Mucosa of descending colon (tissue), 3 donors: ENCODE measurements at regions not wholly inside any gene's neighbourhood (a gene's known extent, or its start where the extent isn't known, plus 50 kb on each side); places are given as distances from the start of the nearest gene placed in this dataset.
"Not testable (repeated sequence)": the region's sequence is repeated elsewhere in the genome, so short reads cannot be mapped to it uniquely, and the experiment has no call there.

Source experiments
- ATAC-seq: fragments of 200-7000 bp; cut with Tn5 transposase; one replicate; pipeline ENCODE4 v1.9.1; 2020; ENCODE audit warnings: mild to moderate bottlenecking, moderate library complexity
- DNase-seq, 3 donors: peaks; one replicate each; pipeline ENCODE4 v3.0.0-alpha.2; 2020
- H3K36me3 ChIP-seq: fragments of 200-600 bp; one replicate; pipeline ENCODE4 v1.8.0; 2021; ENCODE audit warnings: low read depth, mild to moderate bottlenecking
- H3K4me1 ChIP-seq: fragments of 200-600 bp; one replicate; pipeline ENCODE4 v1.8.0; 2021; ENCODE audit warnings: low read depth, mild to moderate bottlenecking
- H3K4me3 ChIP-seq: fragments of 200-600 bp; one replicate; pipeline ENCODE4 v1.8.0; 2021; ENCODE audit warnings: mild to moderate bottlenecking
- H3K9me3 ChIP-seq: fragments of 200-600 bp; one replicate; pipeline ENCODE4 v1.8.0; 2021; ENCODE audit warnings: mild to moderate bottlenecking
- intact Hi-C, 2 donors: fragments of 100-400 bp; cut with DNase I in 1 of 2; cut with micrococcal nuclease in 1 of 2; formaldehyde crosslinking; loops; one replicate each; pipeline versions ENCODE4 v1.11.0 to v1.11.1; 2022; cut with DNase I, micrococcal nuclease
- TF ChIP-seq, protein P1 (sequence below): fragments of 200-600 bp; IDR thresholded peaks from one replicate; pipeline ENCODE4 v1.8.0; 2022; ENCODE audit warnings: antibody characterized with exemption, mild to moderate bottlenecking
- donor health status: DM: no; HTN: no; CAD: no; lungs with moderate emphysema.
- donor health status: DM: no; HTN: no; CAD: no.
- donor health status: DM: no; HTN: yes; CAD: no.

DNA sequence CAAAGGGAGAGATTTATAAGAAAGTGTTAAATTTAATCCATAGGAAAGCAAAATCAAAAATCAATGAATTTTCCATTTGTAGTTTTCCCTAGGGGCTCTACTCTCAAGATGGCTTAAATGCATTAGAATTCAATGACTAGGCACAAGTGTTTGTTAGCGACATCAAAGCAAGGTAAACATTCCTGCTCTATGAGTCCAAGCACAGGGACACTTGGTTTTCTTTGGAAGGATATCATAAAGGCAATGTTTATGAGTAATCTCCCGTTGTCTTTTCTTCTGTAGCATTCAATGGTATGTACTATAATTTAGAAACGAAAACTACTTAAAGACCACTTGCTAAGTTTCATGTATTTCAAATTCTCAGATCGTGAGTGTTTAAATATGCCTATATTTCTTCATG, 54.8 kb upstream of the ZNF717 start:
- DNase-seq, intact Hi-C loops, H3K4me1 ChIP-seq, H3K4me3 ChIP-seq, H3K36me3 ChIP-seq, ATAC-seq: not testable (repeated sequence)
- peaks cover 15% of the 10 kb centered on the region for H3K9me3 ChIP-seq

DNA sequence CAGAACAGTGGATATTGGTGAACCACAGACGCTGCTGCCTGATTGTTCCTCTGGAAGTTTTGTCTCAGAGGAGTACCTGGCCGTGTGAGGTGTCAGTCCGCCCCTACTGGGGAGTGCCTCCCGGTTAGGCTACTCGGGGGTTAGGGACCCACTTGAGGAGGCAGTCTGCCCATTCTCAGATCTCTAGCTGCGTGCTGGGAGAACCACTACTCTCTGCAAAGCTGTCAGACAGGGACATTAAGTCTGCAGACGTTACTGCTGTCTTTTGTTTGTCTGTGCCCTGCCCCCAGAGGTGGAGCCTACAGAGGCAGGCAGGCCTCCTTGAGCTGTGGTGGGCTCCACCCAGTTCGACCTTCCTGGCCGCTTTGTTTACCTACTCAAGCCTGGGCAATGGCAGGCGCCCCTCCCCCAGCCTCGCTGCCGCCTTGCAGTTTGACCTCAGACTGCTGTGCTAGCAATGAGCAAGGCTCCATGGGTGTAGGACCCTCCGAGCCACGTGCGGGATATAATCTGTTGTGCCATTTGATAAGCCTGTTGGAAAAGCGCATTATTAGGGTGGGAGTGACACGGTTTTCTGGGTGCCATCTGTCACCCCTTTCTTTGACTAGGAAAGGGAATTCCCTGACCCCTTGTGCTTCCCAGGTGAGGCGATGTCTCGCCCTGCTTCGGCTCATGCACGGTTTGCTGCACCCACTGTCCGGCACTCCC, 65.1 kb upstream of the ZNF717 start:
- H3K4me1 ChIP-seq, H3K4me3 ChIP-seq, ATAC-seq, DNase-seq, intact Hi-C loops, H3K36me3 ChIP-seq: not testable (repeated sequence)
- H3K9me3 ChIP-seq = peaks cover 27% of the 10 kb centered on the region

DNA sequence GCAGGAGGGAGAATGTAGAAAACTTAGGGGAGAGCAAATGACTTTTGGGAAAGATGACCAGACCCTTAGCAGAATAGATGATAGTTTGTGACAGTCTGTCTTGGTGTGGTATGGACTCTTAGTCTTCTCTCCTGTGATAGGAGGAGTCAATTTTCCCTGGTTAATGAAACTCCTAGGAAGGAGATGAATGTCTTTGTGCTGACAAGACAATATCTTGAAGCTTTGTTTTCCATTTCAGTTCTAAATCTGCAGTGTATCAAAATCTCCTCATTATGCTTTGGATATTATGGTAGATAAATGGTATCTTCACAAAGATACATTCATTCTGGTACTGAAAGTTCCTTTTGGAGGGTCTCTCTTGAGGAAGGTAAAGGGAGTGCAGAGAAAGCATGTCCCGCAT, 77.8 kb upstream of the ZNF717 start:
- Histone ChIP-seq H3K36me3 (no peaks in the 10 kb centered on the region), H3K9me3 (peaks cover 10% of the 10 kb centered on the region), H3K4me1 (no peaks in the 10 kb centered on the region), H3K4me3 (no peak overlapping the region)
- DNase-seq = no peak
- intact Hi-C loops = no loop called here
- no peak for ATAC-seq
- TF ChIP-seq, protein P1, sequence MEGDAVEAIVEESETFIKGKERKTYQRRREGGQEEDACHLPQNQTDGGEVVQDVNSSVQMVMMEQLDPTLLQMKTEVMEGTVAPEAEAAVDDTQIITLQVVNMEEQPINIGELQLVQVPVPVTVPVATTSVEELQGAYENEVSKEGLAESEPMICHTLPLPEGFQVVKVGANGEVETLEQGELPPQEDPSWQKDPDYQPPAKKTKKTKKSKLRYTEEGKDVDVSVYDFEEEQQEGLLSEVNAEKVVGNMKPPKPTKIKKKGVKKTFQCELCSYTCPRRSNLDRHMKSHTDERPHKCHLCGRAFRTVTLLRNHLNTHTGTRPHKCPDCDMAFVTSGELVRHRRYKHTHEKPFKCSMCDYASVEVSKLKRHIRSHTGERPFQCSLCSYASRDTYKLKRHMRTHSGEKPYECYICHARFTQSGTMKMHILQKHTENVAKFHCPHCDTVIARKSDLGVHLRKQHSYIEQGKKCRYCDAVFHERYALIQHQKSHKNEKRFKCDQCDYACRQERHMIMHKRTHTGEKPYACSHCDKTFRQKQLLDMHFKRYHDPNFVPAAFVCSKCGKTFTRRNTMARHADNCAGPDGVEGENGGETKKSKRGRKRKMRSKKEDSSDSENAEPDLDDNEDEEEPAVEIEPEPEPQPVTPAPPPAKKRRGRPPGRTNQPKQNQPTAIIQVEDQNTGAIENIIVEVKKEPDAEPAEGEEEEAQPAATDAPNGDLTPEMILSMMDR = no peak

DNA sequence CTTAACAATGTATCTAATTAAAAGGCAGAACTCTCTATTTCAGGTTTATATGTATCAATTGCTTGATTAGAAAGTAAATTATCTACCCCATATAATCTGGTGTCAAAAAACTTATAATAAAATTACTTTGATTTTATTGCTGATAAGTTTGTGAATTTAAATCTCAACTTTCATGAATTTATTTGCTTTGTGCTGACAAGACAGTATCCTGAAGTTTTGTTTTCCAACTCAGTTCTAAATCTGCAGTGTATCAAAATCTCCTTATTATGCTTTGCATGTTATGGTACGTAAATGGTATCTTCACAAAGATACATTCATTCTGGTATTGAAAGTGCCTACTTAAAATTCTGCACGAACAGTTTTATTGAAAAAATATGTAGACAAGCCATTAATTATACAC, 78.5 kb upstream of the ZNF717 start:
- intact Hi-C loops = no loop called here
- DNase-seq = no peak
- Histone ChIP-seq H3K4me1 (no peaks in the 10 kb centered on the region), H3K9me3 (peaks cover 6% of the 10 kb centered on the region), H3K36me3 (no peaks in the 10 kb centered on the region), H3K4me3 (no peak overlapping the region)
- TF ChIP-seq, protein P1 = no peak
- no peak for ATAC-seq

DNA sequence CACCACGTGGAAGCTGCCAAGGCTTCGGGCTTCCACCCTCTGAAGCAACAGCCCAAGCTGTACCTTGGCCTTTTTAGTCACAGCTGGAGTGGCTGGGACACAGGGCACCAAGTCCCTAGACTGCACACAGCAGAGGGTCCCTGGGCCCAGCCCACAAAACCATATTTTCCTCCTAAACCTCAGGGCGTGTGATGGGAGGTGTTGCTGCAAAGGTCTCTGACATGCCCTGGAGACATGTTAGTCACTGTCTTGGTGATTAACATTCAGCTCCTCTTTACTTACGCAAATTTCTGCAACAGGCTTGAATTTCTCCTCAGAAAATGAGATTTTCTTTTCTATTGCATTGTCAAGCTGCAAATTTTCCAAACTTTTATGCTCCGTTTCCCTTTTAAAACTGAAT, 98.4 kb upstream of the ZNF717 start:
- H3K36me3 ChIP-seq, intact Hi-C loops, ATAC-seq: not testable (repeated sequence)

DNA sequence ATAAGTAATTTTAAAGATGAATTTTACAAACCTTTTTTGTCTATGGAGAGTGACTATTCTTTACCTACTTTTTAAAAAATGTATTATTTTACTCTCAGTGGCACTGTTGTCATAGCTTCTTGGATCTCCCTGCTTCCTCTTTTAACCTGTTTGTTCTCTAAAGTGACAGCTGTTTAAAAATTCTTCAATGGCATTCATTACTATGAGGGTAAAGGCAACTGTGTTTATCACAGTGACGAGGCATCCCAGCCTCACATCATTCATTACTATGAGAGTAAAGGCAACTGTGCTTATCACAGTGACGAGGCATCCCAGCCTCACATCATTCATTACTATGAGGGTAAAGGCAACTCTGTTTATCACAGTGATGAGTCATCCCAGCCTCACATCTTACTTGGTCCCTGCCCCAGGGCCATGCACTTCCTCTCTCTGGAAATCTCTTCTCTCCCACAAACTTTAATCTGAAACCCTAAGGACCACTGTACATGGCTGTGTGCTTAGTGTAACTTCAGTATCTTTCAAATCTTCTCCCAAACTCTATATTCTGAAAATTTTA, 101.7 kb upstream of the ZNF717 start:
- DNase-seq (no peak), ATAC-seq (no peak)
- peaks cover 17% of the 10 kb centered on the region for H3K9me3 ChIP-seq
- H3K36me3 ChIP-seq = no peaks in the 10 kb centered on the region
- H3K4me3 ChIP-seq = no peak overlapping the region
- intact Hi-C loops = no loop called here
- TF ChIP-seq, protein P1 = no peak
- H3K4me1 ChIP-seq = no peaks in the 10 kb centered on the region

More for the DNA sequence above, 98.4 kb upstream of the ZNF717 start:
- H3K9me3 ChIP-seq = peaks cover 23% of the 10 kb centered on the region
- H3K4me1 ChIP-seq, DNase-seq, H3K4me3 ChIP-seq: not testable (repeated sequence)

DNA sequence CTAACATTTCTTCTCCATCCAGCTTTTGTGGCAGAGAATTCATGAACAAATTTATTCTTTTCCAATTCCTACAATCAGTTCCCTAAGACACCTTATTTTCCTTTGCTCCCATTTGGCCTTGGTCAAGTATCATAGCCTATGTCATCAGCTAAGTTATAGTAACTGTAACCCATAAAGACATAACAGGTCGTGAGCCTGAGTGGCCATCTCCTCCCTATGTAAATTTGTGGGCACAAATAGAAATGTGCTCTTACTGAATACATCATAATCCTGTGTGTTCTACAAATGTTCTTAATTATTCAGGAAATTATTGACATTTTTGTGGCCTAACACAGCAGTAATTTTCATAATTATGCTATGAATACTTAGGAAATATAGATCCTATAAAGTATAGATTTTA, 108.9 kb upstream of the ZNF717 start:
- H3K36me3 ChIP-seq = no peaks in the 10 kb centered on the region
- H3K9me3 ChIP-seq = peaks cover 7% of the 10 kb centered on the region
- TF ChIP-seq, protein P1 = no peak
- intact Hi-C loops = no loop called here
- DNase-seq (no peak), ATAC-seq (no peak)
- H3K4me1 ChIP-seq = no peaks in the 10 kb centered on the region
- H3K4me3 ChIP-seq = no peak overlapping the region
